ENCODE measurements at regions not wholly inside any gene's neighbourhood (a gene's known extent, or its start where the extent isn't known, plus 50 kb on each side); places are given as distances from the start of the nearest gene placed in this dataset.

- no peak for DNase-seq (ENCODE audit: low read depth)
- H3K4me3 ChIP-seq (ENCODE audit: low read depth, low read length) = no peak overlapping the region
- TF ChIP-seq CTCF (IDR thresholded peaks at IDR 0.05; ENCODE audit: control insufficient read depth, extremely low read depth, insufficient read depth) = no peak
These were observed 473.3 kb upstream of the ZNF608 start for GRCh38 chr5:125219710-125220109.

- no peak for DNase-seq (ENCODE audit: low read depth)
- no peak for TF ChIP-seq CTCF (IDR thresholded peaks at IDR 0.05; ENCODE audit: control insufficient read depth, extremely low read depth, insufficient read depth)
- H3K4me3 ChIP-seq (ENCODE audit: low read depth, low read length) = no peak overlapping the region
These were observed 473.8 kb upstream of the ZNF608 start for GRCh38 chr5:125220284-125220683.

- H3K4me3 ChIP-seq (ENCODE audit: low read depth, low read length) = no peak overlapping the region
- no peak for DNase-seq (ENCODE audit: low read depth)
- no peak for TF ChIP-seq CTCF (IDR thresholded peaks at IDR 0.05; ENCODE audit: control insufficient read depth, extremely low read depth, insufficient read depth)
These were observed 476.3 kb upstream of the ZNF608 start for GRCh38 chr5:125222597-125223240.

GRCh38 chr5:125225424-125225823 is 479.0 kb upstream of the ZNF608 start:
- TF ChIP-seq CTCF (IDR thresholded peaks at IDR 0.05; ENCODE audit: control insufficient read depth, extremely low read depth, insufficient read depth) = no peak
- no peak for DNase-seq (ENCODE audit: low read depth)

GRCh38 chr5:125226825-125227224 is 480.4 kb upstream of the ZNF608 start:
- DNase-seq (ENCODE audit: low read depth) = no peak
- TF ChIP-seq CTCF (IDR thresholded peaks at IDR 0.05; ENCODE audit: control insufficient read depth, extremely low read depth, insufficient read depth) = no peak
- H3K4me3 ChIP-seq (ENCODE audit: low read depth, low read length) = no peak overlapping the region

More at GRCh38 chr5:125225424-125225823, 479.0 kb upstream of the ZNF608 start:
- no peak overlapping the region for H3K4me3 ChIP-seq (ENCODE audit: low read depth, low read length)

GRCh38 chr5:125227333-125228095 is 481.1 kb upstream of the ZNF608 start:
- no peak overlapping the region for H3K4me3 ChIP-seq (ENCODE audit: low read depth, low read length)
- no peak for DNase-seq (ENCODE audit: low read depth)
- TF ChIP-seq CTCF (IDR thresholded peaks at IDR 0.05; ENCODE audit: control insufficient read depth, extremely low read depth, insufficient read depth) = peak; percentile 42

Measured in LNCaP clone FGC (cell line).